ENCODE measurements at regions not wholly inside any gene's neighbourhood (a gene's known extent, or its start where the extent isn't known, plus 50 kb on each side); places are given as distances from the start of the nearest gene placed in this dataset.

- no peak for DNase-seq (ENCODE audit: low spot score)
These were observed 169.4 kb upstream of the PPP1R26 start for GRCh38 chr9:135310134-135310533.

- no peak for DNase-seq (ENCODE audit: low spot score)
These were observed 164.0 kb upstream of the PPP1R26 start for GRCh38 chr9:135315572-135315971.

- no peak for DNase-seq (ENCODE audit: low spot score)
These were observed 159.3 kb upstream of the PPP1R26 start for GRCh38 chr9:135320331-135320730.

- DNase-seq (ENCODE audit: low spot score) = no peak
These were observed 158.6 kb upstream of the PPP1R26 start for GRCh38 chr9:135320943-135321342.

- no peak for DNase-seq (ENCODE audit: low spot score)
These were observed 158.0 kb upstream of the PPP1R26 start for GRCh38 chr9:135321580-135321979.

- DNase-seq (ENCODE audit: low spot score) = no peak
These were observed 155.3 kb upstream of the PPP1R26 start for GRCh38 chr9:135324329-135324728.

GRCh38 chr9:135326141-135326540, 153.4 kb upstream of the PPP1R26 start:
- DNase-seq (ENCODE audit: low spot score) = no peak

- no peak for DNase-seq (ENCODE audit: low spot score)
These were observed 152.9 kb upstream of the PPP1R26 start for GRCh38 chr9:135326633-135327152.

- DNase-seq (ENCODE audit: low spot score) = no peak
These were observed 150.8 kb upstream of the PPP1R26 start for GRCh38 chr9:135328485-135329417.

GRCh38 chr9:135329571-135330306, 149.8 kb upstream of the PPP1R26 start:
- DNase-seq (ENCODE audit: low spot score) = no peak

- DNase-seq (ENCODE audit: low spot score) = no peak
These were observed 149.3 kb upstream of the PPP1R26 start for GRCh38 chr9:135330307-135330631.

GRCh38 chr9:135330685-135331590, 148.6 kb upstream of the PPP1R26 start:
- DNase-seq (ENCODE audit: low spot score) = no peak

- DNase-seq (ENCODE audit: low spot score) = no peak
These were observed 147.1 kb upstream of the PPP1R26 start for GRCh38 chr9:135332516-135332915.

- no peak for DNase-seq (ENCODE audit: low spot score)
These were observed 146.4 kb upstream of the PPP1R26 start for GRCh38 chr9:135332979-135333748.

GRCh38 chr9:135334953-135335460, 144.6 kb upstream of the PPP1R26 start:
- no peak for DNase-seq (ENCODE audit: low spot score)

- DNase-seq (ENCODE audit: low spot score) = no peak
These were observed 143.8 kb upstream of the PPP1R26 start for GRCh38 chr9:135335691-135336181.

- no peak for DNase-seq (ENCODE audit: low spot score)
These were observed 142.7 kb upstream of the PPP1R26 start for GRCh38 chr9:135336722-135337527.

- DNase-seq (ENCODE audit: low spot score) = no peak
These were observed 141.0 kb upstream of the PPP1R26 start for GRCh38 chr9:135338546-135338945.

- no peak for DNase-seq (ENCODE audit: low spot score)
These were observed 140.1 kb upstream of the PPP1R26 start for GRCh38 chr9:135339378-135339973.

Measured in NAMALWA (cell line).